NCI-H1694 treated with DMSO at 0.1 percent for 48 hours (cell line): ENCODE measurements at regions not wholly inside any gene's neighbourhood (a gene's known extent, or its start where the extent isn't known, plus 50 kb on each side); places are given as distances from the start of the nearest gene placed in this dataset.
A peak's percentile ranks its signal among the peaks of the same experiment; 100 is the strongest.

Source experiments
- DNase-seq: peaks from one replicate; lab custom pipeline; 2025; lab: John Stamatoyannopoulos, UW

DNA sequence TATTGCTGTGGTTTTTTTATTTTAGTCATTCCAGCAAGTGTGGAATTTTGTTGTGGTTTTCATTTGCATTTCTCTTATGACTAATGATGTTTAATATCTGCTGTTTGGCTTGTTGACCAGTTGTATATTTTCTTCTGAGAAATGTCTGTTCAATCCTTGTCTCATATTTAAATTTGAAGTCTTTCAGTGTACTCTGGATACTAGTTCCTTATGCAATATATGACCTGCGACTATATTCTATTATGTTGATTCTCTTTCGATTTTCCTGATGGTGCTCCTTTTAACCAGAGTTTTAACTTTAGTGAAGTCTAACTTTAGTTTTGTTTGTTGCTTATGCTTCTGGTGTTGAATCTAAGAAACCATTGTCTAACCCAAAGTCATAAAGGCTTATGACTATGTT is 1528.0 kb downstream of the TECRL start:
- DNase-seq, result no peak

DNA sequence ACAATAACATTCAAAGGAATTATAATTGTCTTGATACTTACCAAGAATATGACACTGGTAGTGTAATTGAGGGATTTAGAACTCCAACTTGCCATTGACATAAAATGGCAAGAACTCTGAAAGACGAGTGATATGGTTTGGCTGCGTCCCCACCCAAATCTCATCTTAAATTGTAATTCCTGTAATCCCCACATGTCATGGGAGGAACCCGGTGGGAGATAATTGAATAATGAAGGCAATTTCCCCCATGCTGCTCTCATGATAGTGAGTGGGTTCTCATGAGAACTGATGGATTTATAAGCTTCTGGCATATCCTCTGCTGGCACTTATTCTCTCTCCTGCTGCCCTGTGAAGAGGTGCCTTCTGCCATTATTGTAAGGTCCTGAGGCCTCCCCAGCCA is 1536.4 kb downstream of the TECRL start:
- DNase-seq, result no peak

DNA sequence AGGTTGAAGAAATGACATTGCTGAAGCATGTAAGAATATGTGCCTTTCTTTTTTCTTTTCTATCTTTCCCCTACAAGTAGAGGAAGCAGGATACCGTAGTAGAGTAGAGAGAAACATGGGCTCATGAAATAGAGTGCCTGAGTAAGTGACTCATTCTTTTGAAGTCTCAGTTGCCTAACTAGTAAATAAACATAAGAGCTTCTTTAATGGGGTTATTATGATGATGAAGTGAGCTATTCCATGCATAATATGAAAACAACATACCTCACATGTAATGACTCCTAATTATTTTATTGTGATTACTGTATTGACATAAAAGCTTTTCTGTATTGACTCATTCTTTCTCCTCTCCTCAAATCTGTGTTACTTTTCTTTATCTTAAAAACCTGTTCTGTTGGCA is 1538.2 kb downstream of the TECRL start:
- no peak for DNase-seq

- DNase-seq, result no peak
These were observed 1538.8 kb downstream of the TECRL start for GRCh38 chr4:62870451-62870850.

DNA sequence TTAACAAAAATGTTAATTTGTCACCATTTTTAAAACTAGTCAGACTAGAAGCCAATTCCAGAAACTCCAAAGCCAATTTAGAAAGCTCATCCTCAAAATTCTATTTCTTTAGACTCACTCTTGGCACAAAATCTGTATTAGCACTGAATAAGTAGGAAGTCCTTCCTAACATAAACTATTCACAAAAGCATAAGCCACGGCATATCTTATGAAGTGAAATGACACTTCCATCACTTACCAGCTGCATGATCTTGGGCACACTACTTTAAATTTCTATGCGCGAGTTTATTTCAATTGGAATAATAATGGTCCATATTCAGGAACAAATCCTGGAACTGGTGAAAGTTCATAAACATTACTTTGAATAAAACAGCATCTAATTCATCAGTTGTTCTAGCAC is 1544.0 kb downstream of the TECRL start:
- no peak for DNase-seq

DNA sequence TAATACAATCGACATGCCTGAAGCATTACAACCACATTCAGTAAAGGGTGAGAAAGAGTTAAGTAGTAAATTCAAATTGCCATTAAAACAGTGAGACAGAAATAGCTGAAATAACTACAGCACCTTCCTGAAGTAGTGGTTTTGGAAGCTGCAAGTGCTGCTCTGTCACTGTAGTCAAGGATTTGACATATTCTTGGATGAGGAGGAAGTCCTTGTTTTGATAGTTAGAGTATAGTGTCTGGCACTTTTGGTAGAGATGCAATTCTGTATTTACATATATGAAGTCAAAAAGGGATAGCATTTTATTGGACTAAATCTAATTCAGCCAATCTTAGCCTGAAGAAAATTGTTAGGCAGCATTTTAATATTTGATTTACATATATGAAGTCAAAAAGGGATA is 1559.6 kb downstream of the TECRL start:
- DNase-seq, result no peak

DNA sequence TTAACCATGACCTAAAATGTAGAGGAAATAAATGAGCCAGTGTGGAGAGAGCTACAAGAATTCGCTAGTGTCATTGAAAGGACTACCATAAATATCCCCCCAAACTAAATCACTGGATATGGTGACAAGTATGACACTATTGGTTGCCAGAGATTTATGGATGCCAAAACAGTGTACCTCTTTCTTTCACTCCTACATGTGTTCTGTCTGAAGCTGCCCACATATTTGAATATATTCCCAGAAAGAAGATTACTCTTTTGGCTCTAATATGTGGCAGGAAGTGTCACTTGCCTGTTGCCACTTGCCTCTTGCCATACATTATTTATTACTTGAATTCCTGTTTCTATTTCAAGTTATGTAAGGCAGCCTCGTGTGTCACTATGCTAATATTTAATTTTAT is 1573.6 kb downstream of the TECRL start:
- no peak for DNase-seq

- DNase-seq, result peak; percentile 37
These were observed 1586.9 kb downstream of the TECRL start for GRCh38 chr4:62822306-62822705.

- DNase-seq, result no peak
These were observed 1592.7 kb downstream of the TECRL start for GRCh38 chr4:62816566-62816965.

- peak; percentile 0 for DNase-seq
These were observed 1594.7 kb downstream of the TECRL start for GRCh38 chr4:62814510-62815047.

- DNase-seq, result no peak
These were observed 1602.4 kb downstream of the TECRL start for GRCh38 chr4:62806816-62807215.

- no peak for DNase-seq
These were observed 1603.9 kb downstream of the ADGRL3 start for GRCh38 chr4:62804075-62804474.

DNA sequence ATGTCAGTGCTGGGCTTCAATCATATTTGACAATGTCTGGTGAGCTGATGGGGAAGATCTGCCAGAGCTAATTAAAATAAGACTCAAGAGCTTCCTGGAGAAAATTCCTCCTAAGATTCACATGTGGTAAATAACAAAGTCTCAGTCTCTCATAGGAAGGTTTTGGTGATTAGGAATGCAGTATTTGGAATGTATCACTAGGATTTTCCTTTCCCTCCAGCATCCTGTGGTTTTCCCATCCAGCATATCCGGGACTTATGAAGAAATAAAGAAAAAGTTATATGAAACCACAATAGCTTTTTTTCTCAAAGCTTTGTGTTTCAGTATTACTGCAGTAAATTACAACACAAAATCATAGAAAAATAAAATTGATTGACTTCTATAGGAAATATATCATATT is 1597.1 kb downstream of the ADGRL3 start:
- no peak for DNase-seq

DNA sequence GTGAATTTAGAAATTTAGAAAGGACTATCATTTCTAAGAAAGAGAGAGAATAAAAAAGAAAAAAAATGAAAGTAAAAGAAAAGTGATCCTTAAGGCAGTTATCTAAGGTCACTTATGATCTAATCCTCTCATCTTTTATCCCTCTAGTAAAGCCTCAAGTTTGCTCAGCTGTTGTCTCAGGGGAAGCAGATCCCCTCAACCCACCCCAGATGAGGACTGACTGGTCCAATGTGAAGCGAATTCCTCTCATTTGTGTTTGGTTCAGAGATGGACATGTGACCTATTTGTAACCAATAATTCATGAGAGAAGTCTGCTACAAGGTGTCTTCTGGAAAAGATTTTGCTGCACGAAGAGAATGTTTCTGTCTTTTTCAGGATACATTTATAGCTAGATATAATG is 1591.3 kb downstream of the ADGRL3 start:
- no peak for DNase-seq

DNA sequence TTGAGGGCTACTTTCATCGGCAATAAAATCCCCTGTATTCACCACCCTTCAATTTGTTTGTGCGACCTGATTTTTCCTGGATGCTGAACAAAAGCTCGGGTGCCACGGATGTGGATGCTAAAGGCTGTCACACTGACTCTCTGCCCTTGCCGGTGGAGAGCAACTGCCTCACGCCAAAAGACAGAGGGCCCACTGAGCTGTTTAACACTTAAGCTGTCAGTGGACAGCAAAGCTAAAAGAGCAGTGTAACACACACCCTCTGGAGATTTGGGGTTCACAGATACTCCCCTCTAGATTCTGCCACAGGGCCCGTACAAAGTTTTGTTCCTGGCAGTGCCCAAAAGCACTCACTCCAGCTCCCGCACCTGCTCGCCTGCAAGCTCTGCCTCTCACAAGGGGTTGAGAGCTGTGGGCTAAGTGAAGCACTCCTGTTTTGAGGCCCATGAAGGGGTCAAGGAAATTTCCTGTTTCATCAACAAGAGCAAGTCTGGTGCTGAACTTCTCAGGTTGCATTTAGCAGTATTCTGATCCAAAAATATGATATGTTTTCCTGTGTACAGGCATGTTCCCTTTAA is 1571.9 kb downstream of the ADGRL3 start:
- no peak for DNase-seq

DNA sequence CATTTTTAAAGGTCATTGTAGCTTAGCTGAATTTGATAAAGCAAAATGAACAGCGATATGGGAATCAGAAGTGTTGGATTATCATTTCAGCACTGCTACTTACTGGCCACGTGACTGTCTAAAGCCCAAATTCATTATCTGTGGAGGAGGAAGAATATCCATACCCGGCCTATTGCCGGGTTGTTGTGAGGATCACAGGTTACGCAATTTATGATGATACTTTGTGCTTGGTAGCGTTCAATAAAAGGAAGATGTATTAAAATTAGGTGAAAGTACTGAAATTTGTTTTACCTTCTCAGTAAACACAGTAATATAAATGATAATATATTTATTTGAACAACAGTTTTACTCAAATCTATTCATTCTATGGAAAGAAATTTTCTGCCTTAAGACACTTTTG is 1540.2 kb downstream of the ADGRL3 start:
- DNase-seq, result no peak

DNA sequence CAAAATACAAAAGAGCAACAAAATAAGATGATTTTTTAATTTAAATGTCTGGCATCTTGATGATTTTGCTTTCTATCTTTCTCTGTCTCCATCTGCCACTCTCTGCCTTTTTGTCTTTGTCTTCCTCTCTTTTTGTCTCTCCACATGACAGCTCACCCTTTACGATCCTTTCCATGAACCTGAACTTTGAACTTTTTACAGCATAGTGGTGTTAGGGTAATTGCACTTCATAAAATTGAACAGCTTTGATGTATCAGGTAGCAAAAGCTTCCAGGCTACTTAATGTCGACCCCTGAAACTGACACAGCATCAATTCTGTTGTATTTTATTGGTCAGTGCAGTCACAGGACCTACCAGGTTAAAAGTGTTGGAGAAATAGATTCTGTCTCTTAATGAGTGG is 1517.0 kb downstream of the ADGRL3 start:
- DNase-seq, result no peak

GRCh38 chr4:62711575-62711974 is 1511.4 kb downstream of the ADGRL3 start:
- DNase-seq, result no peak

DNA sequence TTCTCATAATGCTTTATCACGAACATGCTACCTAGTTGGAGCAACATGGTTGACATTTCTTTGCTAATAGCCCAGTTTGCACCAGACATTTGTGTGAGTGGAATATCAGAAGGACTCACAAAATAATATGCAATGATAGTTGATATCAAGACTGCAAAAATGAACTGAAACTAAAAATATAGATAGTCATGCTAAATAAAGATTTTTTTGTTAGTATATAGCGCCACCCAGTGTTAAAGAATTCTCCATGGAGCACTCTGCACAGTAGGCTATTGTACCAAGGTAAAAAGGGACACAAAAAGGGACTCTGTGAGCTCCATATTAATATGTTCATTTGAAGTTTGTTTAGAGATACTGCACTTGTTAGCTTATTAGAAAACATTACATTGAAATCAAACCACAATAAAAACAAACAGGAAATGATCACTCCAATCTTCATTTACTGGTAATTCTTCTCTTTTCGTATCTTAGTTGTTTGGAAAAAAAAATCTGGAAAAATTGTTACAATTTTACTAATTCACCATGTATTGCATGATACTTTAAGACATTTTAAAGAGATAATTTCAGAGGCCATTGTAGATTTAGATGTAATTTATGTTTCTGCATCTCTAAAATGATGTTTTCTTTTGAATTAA is 1509.6 kb downstream of the ADGRL3 start:
- DNase-seq, result peak; percentile 54

GRCh38 chr4:62706423-62706822 is 1506.3 kb downstream of the ADGRL3 start:
- DNase-seq, result no peak

DNA sequence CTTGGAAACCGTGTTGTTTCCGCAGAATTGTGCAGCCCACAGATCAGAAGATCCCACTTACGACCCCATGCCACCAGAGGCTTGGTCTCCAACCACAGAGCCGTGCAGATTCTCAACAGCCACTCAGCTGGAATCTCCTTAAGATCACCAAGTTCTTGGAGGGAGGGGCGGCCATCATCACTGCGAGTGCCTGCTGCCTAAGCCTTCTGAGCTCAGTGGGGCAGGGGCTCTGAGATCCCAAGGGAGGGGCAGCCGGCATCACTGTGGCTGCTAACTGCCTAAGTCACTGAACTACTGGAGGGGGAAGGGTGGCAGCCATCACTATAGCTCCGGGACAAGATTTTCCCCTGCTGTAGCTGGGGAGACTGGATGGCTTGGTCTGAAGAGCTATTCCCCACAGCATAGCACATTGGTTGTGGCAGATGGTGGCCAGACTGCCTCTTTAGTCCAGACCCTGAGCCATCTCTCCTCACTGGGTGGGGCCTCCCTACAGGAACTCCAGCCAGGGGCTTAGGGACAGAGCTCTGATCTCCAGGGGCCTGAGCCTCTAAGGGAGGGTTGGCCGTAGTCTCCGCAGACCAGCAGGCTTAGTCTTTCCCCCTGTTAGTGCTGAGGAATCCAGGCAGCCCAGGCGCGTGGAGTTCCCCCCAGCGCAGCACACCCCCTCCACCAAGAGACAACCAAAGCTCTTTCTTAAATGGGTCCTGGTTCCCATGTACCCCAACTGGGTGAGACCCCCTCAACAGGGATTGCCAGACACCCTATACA is 1483.9 kb downstream of the ADGRL3 start:
- DNase-seq, result no peak

DNA sequence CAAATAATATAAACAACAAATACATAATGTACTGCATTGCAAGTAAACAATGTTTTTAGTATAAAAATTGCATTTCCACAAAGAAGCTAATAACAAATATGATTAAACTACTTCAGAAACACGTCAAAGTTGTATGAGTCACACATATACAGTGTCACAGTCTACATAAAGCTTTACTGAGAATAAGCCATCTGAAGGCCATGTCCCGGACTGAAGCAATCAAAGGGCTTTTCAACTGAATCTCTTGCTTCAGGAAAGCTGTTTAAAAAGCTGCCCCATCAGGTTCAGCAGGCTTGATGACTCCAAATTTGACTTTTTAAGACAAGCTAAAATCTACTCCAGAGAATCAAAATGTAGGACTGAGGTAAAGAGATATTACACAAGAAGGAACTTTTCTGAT is 1476.8 kb downstream of the ADGRL3 start:
- DNase-seq, result no peak

DNA sequence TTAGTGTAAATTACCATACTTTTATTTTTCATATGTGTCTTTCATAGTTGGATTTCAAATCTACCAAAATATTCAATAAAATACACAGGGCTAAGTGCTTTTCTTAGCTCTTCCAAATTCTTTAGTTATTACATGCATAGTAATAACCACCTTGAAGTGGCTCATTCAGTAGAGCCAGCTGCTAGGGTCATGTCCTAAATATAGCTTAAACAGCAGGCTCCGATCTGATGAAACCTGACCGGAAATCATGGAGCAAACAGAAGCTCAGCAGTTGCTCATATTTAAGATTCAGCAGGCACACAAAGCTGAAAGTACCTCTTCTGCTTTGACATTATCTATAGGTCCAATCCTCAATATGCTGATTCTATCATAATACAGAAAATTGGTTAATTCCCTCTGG is 1470.4 kb downstream of the ADGRL3 start:
- peak; percentile 29 for DNase-seq
